AG09309 (cell line): ENCODE measurements at regions not wholly inside any gene's neighbourhood (a gene's known extent, or its start where the extent isn't known, plus 50 kb on each side); places are given as distances from the start of the nearest gene placed in this dataset.

Source experiments
- DNase-seq: peaks from one replicate; pipeline ENCODE4 v3.0.0-alpha.2; 2010; ENCODE audit warnings: low read depth
- H3K4me3 ChIP-seq: 2 replicates; pipeline ENCODE4 v1.5.1; 2011; ENCODE audit warnings: mild to moderate bottlenecking, low read depth, low read length, moderate library complexity; ENCODE audit not compliant: control insufficient read depth
- CTCF ChIP-seq: IDR thresholded peaks from 2 replicates; pipeline ENCODE4 v1.5.1; 2011; ENCODE audit warnings: mild to moderate bottlenecking, low read depth, low read length, inconsistent platforms; ENCODE audit not compliant: insufficient read depth, control insufficient read depth; ENCODE audit errors: missing control alignments

GRCh38 chr20:1793821-1794220 lies 101.4 kb upstream of the SIRPA start:
- no peak overlapping the region for H3K4me3 ChIP-seq
- no peak for TF ChIP-seq CTCF
- DNase-seq = no peak

GRCh38 chr20:1792274-1792673 lies 102.9 kb upstream of the SIRPA start:
- DNase-seq = no peak
- H3K4me3 ChIP-seq = no peak overlapping the region
- no peak for TF ChIP-seq CTCF

- DNase-seq = no peak
- TF ChIP-seq CTCF = no peak
- no peak overlapping the region for H3K4me3 ChIP-seq
Observed at GRCh38 chr20:1790386-1790785, 104.8 kb upstream of the SIRPA start.

GRCh38 chr20:1788044-1788443 lies 107.2 kb upstream of the SIRPA start:
- no peak overlapping the region for H3K4me3 ChIP-seq
- DNase-seq = no peak
- TF ChIP-seq CTCF = no peak

- TF ChIP-seq CTCF = no peak
- no peak for DNase-seq
- H3K4me3 ChIP-seq = no peak overlapping the region
Observed at GRCh38 chr20:1786486-1786885, 108.7 kb upstream of the SIRPA start.

GRCh38 chr20:1784586-1784985 lies 110.6 kb upstream of the SIRPA start:
- no peak overlapping the region for H3K4me3 ChIP-seq
- no peak for TF ChIP-seq CTCF
- no peak for DNase-seq

- DNase-seq = no peak
- H3K4me3 ChIP-seq = no peak overlapping the region
- TF ChIP-seq CTCF = no peak
Observed at GRCh38 chr20:1783245-1783644, 112.0 kb upstream of the SIRPA start.
